ENCODE measurements at regions not wholly inside any gene's neighbourhood (a gene's known extent, or its start where the extent isn't known, plus 50 kb on each side); places are given as distances from the start of the nearest gene placed in this dataset.

GRCh38 chrX:109312757-109313156 is 169.1 kb downstream of the GUCY2F start:
- H3K9me3 Mint-ChIP-seq: peaks cover 3% of the 10 kb centered on the region
- H3K4me1 Mint-ChIP-seq: no peaks in the 10 kb centered on the region
- no peaks in the 10 kb centered on the region for H3K36me3 Mint-ChIP-seq (ENCODE audit: low read depth)
- no peak overlapping the region for H3K27ac Mint-ChIP-seq
- intact Hi-C loops (cut with micrococcal nuclease): no loop called here
- DNase-seq: no peak
- H3K27me3 Mint-ChIP-seq: no peaks in the 10 kb centered on the region
- H3K4me3 Mint-ChIP-seq: no peak overlapping the region

- H3K4me1 Mint-ChIP-seq: no peaks in the 10 kb centered on the region
- no peaks in the 10 kb centered on the region for H3K9me3 Mint-ChIP-seq
- H3K4me3 Mint-ChIP-seq: no peak overlapping the region
- no peaks in the 10 kb centered on the region for H3K36me3 Mint-ChIP-seq (ENCODE audit: low read depth)
- intact Hi-C loops (cut with micrococcal nuclease): no loop called here
- H3K27me3 Mint-ChIP-seq: no peaks in the 10 kb centered on the region
- DNase-seq: no peak
- no peak overlapping the region for H3K27ac Mint-ChIP-seq
Observed at GRCh38 chrX:109310031-109310430, 171.9 kb downstream of the GUCY2F start.

GRCh38 chrX:109301177-109301576 is 180.7 kb downstream of the GUCY2F start:
- intact Hi-C loops (cut with micrococcal nuclease): no loop called here
- no peak for DNase-seq
- Mint-ChIP-seq H3K36me3 (ENCODE audit: low read depth) (no peaks in the 10 kb centered on the region), H3K27ac (no peak overlapping the region), H3K4me3 (no peak overlapping the region), H3K9me3 (no peaks in the 10 kb centered on the region), H3K27me3 (no peaks in the 10 kb centered on the region), H3K4me1 (no peaks in the 10 kb centered on the region)

GRCh38 chrX:109300415-109300814 is 181.5 kb downstream of the GUCY2F start:
- H3K4me3 Mint-ChIP-seq: no peak overlapping the region
- no peaks in the 10 kb centered on the region for H3K27me3 Mint-ChIP-seq
- DNase-seq: no peak
- H3K9me3 Mint-ChIP-seq: no peaks in the 10 kb centered on the region
- no peaks in the 10 kb centered on the region for H3K36me3 Mint-ChIP-seq (ENCODE audit: low read depth)
- no peak overlapping the region for H3K27ac Mint-ChIP-seq
- no peaks in the 10 kb centered on the region for H3K4me1 Mint-ChIP-seq
- intact Hi-C loops (cut with micrococcal nuclease): no loop called here

GRCh38 chrX:109299091-109299490 is 182.8 kb downstream of the GUCY2F start:
- no peak for DNase-seq
- Mint-ChIP-seq H3K27me3 (no peaks in the 10 kb centered on the region), H3K9me3 (no peaks in the 10 kb centered on the region), H3K27ac (no peak overlapping the region), H3K36me3 (ENCODE audit: low read depth) (no peaks in the 10 kb centered on the region), H3K4me3 (no peak overlapping the region), H3K4me1 (no peaks in the 10 kb centered on the region)
- intact Hi-C loops (cut with micrococcal nuclease): no loop called here

- Mint-ChIP-seq H3K4me3 (no peak overlapping the region), H3K4me1 (no peaks in the 10 kb centered on the region), H3K36me3 (ENCODE audit: low read depth) (no peaks in the 10 kb centered on the region), H3K27ac (no peak overlapping the region), H3K9me3 (no peaks in the 10 kb centered on the region), H3K27me3 (no peaks in the 10 kb centered on the region)
- intact Hi-C loops (cut with micrococcal nuclease): no loop called here
- no peak for DNase-seq
Observed at GRCh38 chrX:109294097-109294814, 187.6 kb downstream of the GUCY2F start.

- Mint-ChIP-seq H3K27ac (no peak overlapping the region), H3K27me3 (no peaks in the 10 kb centered on the region), H3K4me1 (no peaks in the 10 kb centered on the region), H3K9me3 (no peaks in the 10 kb centered on the region), H3K4me3 (no peak overlapping the region), H3K36me3 (ENCODE audit: low read depth) (no peaks in the 10 kb centered on the region)
- DNase-seq: no peak
- intact Hi-C loops (cut with micrococcal nuclease): no loop called here
Observed at GRCh38 chrX:109283870-109284269, 198.0 kb downstream of the GUCY2F start.

- H3K4me3 Mint-ChIP-seq: no peak overlapping the region
- H3K4me1 Mint-ChIP-seq: no peaks in the 10 kb centered on the region
- no peaks in the 10 kb centered on the region for H3K36me3 Mint-ChIP-seq (ENCODE audit: low read depth)
- H3K9me3 Mint-ChIP-seq: no peaks in the 10 kb centered on the region
- no peaks in the 10 kb centered on the region for H3K27me3 Mint-ChIP-seq
- H3K27ac Mint-ChIP-seq: no peak overlapping the region
- DNase-seq: no peak
- intact Hi-C loops (cut with micrococcal nuclease): no loop called here
Observed at GRCh38 chrX:109281483-109282275, 200.2 kb downstream of the GUCY2F start.

- H3K4me1 Mint-ChIP-seq: peaks cover 2% of the 10 kb centered on the region
Observed at GRCh38 chrX:109274806-109275205, 207.1 kb downstream of the GUCY2F start.

GRCh38 chrX:109270580-109271484 is 211.1 kb downstream of the GUCY2F start:
- peak; percentile 43 for DNase-seq

More at GRCh38 chrX:109274806-109275205, 207.1 kb downstream of the GUCY2F start:
- Mint-ChIP-seq H3K27ac (no peak overlapping the region), H3K4me3 (no peak overlapping the region), H3K9me3 (no peaks in the 10 kb centered on the region), H3K27me3 (no peaks in the 10 kb centered on the region), H3K36me3 (ENCODE audit: low read depth) (no peaks in the 10 kb centered on the region)
- intact Hi-C loops (cut with micrococcal nuclease): no loop called here
- no peak for DNase-seq

GRCh38 chrX:109268340-109268739 is 213.5 kb downstream of the GUCY2F start:
- intact Hi-C loops (cut with micrococcal nuclease): no loop called here
- Mint-ChIP-seq H3K9me3 (no peaks in the 10 kb centered on the region), H3K4me3 (no peak overlapping the region), H3K27me3 (no peaks in the 10 kb centered on the region), H3K4me1 (peaks cover 2% of the 10 kb centered on the region), H3K36me3 (ENCODE audit: low read depth) (no peaks in the 10 kb centered on the region), H3K27ac (no peak overlapping the region)
- DNase-seq: no peak

More at GRCh38 chrX:109270580-109271484, 211.1 kb downstream of the GUCY2F start:
- no peak overlapping the region for H3K4me3 Mint-ChIP-seq
- peak overlapping the region; percentile 14 for H3K27ac Mint-ChIP-seq
- peaks cover 2% of the 10 kb centered on the region for H3K4me1 Mint-ChIP-seq
- no peaks in the 10 kb centered on the region for H3K36me3 Mint-ChIP-seq (ENCODE audit: low read depth)
- no peaks in the 10 kb centered on the region for H3K9me3 Mint-ChIP-seq
- intact Hi-C loops (cut with micrococcal nuclease): no loop called here
- no peaks in the 10 kb centered on the region for H3K27me3 Mint-ChIP-seq

- no peaks in the 10 kb centered on the region for H3K4me1 Mint-ChIP-seq
- no peak overlapping the region for H3K4me3 Mint-ChIP-seq
- no peak for DNase-seq
- no peaks in the 10 kb centered on the region for H3K27me3 Mint-ChIP-seq
- H3K27ac Mint-ChIP-seq: no peak overlapping the region
- H3K36me3 Mint-ChIP-seq (ENCODE audit: low read depth): no peaks in the 10 kb centered on the region
- H3K9me3 Mint-ChIP-seq: no peaks in the 10 kb centered on the region
- intact Hi-C loops (cut with micrococcal nuclease): no loop called here
Observed at GRCh38 chrX:109266034-109266433, 215.9 kb downstream of the GUCY2F start.

GRCh38 chrX:109264878-109265277 is 217.0 kb downstream of the GUCY2F start:
- no peaks in the 10 kb centered on the region for H3K4me1 Mint-ChIP-seq
- intact Hi-C loops (cut with micrococcal nuclease): no loop called here
- DNase-seq: no peak

GRCh38 chrX:109261279-109261678 is 220.6 kb downstream of the GUCY2F start:
- Mint-ChIP-seq H3K36me3 (ENCODE audit: low read depth) (no peaks in the 10 kb centered on the region), H3K4me1 (no peaks in the 10 kb centered on the region)
- intact Hi-C loops (cut with micrococcal nuclease): no loop called here

More at GRCh38 chrX:109264878-109265277, 217.0 kb downstream of the GUCY2F start:
- no peaks in the 10 kb centered on the region for H3K9me3 Mint-ChIP-seq
- no peaks in the 10 kb centered on the region for H3K36me3 Mint-ChIP-seq (ENCODE audit: low read depth)
- H3K4me3 Mint-ChIP-seq: no peak overlapping the region
- H3K27ac Mint-ChIP-seq: no peak overlapping the region
- no peaks in the 10 kb centered on the region for H3K27me3 Mint-ChIP-seq

More at GRCh38 chrX:109261279-109261678, 220.6 kb downstream of the GUCY2F start:
- Mint-ChIP-seq H3K27me3 (no peaks in the 10 kb centered on the region), H3K27ac (no peak overlapping the region), H3K4me3 (no peak overlapping the region), H3K9me3 (no peaks in the 10 kb centered on the region)
- no peak for DNase-seq
